KOPT-K1 (cell line): ENCODE measurements at regions not wholly inside any gene's neighbourhood (a gene's known extent, or its start where the extent isn't known, plus 50 kb on each side); places are given as distances from the start of the nearest gene placed in this dataset.
A peak's percentile ranks its signal among the peaks of the same experiment; 100 is the strongest.

Experiments
- H3K27ac ChIP-seq: fragments of 200-600 bp; sonication (generic); 2 replicates; pipeline ENCODE4 v1.5.1; 2016; ENCODE audit warnings: antibody characterized with exemption, mild to moderate bottlenecking, low read depth, low read length; ENCODE audit not compliant: poor library complexity, severe bottlenecking
- H3K36me3 ChIP-seq: fragments of 200-600 bp; sonication (generic); 2 replicates; pipeline ENCODE4 v1.5.1; 2017; ENCODE audit warnings: antibody characterized with exemption, mild to moderate bottlenecking, low read length, moderate library complexity; ENCODE audit not compliant: insufficient read depth
- H3K9me3 ChIP-seq: fragments of 200-600 bp; sonication (generic); 2 replicates; pipeline ENCODE4 v1.5.1; 2017; ENCODE audit warnings: antibody characterized with exemption, low read length, mild to moderate bottlenecking; ENCODE audit not compliant: insufficient read depth, poor library complexity, severe bottlenecking

GRCh38 chr15:58283302-58283701 is 145.1 kb downstream of the AQP9 start:
- no peak overlapping the region for H3K27ac ChIP-seq
- H3K36me3 ChIP-seq = no peaks in the 10 kb centered on the region
- no peaks in the 10 kb centered on the region for H3K9me3 ChIP-seq

DNA sequence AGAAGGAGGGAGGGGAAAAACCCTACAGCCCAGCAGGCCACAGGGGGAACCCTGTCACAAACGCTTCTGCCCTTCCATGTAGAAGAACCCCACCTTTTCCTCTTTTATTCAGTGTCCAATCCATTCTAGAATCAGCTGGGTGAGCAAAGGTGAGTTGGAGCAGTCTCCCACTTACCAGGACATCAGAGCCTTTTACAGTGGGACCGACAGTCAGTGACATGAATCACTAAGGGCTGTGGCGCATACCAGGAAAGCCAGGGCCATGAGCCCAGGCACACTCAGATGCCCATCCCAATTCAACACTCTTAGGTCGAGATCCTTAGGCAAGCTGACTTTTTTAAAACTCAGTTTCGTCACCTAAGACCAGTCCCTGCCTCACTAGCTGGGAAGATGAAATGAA is 146.1 kb downstream of the AQP9 start:
- Histone ChIP-seq H3K9me3 (no peaks in the 10 kb centered on the region), H3K27ac (no peak overlapping the region), H3K36me3 (no peaks in the 10 kb centered on the region)

DNA sequence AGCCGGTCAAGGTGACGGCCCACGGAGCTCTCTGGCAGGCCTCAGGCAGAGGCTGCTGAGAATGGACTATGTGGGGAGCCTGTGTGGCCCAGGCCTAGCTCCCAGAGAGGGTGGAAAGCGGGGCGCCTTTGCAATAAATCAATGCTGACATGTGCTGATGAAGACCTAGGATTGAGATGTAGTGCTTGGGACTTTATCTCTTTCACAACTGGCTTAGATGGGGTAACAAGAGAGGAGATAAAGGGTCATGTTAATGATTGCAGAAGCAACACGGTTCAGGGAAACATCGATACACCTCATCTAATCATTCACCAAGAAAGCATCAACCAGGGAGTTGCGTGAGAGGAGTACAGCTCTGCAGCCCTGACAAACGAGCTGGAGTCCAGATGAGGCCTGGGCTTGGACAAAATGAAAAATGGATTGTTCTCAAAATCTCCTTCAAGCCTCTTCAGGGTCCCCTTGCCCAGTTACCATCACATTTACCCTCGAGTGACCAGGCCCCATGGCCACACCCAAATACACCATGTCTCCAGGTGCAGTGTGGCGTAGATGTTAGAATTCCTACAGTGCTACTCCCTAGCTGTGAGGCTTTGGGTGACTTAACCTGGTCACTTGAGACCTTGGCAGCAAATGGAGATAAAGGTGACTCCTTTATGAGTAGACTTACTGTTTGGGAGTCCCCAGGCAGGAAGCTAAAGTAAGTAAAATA is 146.4 kb upstream of the LIPC start:
- H3K36me3 ChIP-seq = no peaks in the 10 kb centered on the region
- H3K9me3 ChIP-seq = no peaks in the 10 kb centered on the region
- peak overlapping the region; percentile 53 for H3K27ac ChIP-seq

- no peaks in the 10 kb centered on the region for H3K9me3 ChIP-seq
- H3K27ac ChIP-seq = peak overlapping the region; percentile 53
These were observed 145.9 kb upstream of the LIPC start for GRCh38 chr15:58285921-58286278.

DNA sequence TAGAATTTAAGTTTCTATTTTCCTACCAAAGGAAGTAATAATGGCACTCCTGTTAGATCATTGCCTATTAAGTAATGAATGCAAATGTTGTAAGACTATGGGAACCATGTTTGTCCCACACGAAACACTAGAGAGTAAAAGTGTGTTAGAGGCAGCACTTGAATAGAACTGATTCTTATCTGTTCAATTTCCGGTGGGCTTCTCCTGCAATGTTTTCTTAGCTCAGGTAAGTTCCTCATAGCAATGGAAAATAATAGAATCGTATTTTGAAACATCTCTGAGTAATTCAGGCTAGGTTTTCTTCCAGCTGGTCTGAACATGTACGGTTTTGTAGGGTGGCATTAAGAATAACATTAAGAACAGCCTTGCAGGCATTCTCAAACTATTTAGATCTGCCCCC is 145.3 kb upstream of the LIPC start:
- peak overlapping the region; percentile 39 for H3K27ac ChIP-seq
- no peaks in the 10 kb centered on the region for H3K36me3 ChIP-seq
- no peaks in the 10 kb centered on the region for H3K9me3 ChIP-seq

More at GRCh38 chr15:58285921-58286278, 145.9 kb upstream of the LIPC start:
- H3K36me3 ChIP-seq = no peaks in the 10 kb centered on the region

- no peak overlapping the region for H3K27ac ChIP-seq
- no peaks in the 10 kb centered on the region for H3K36me3 ChIP-seq
- H3K9me3 ChIP-seq = peaks cover 10% of the 10 kb centered on the region
These were observed 143.9 kb upstream of the LIPC start for GRCh38 chr15:58287891-58288290.

GRCh38 chr15:58288592-58288991 is 143.2 kb upstream of the LIPC start:
- Histone ChIP-seq H3K9me3 (peaks cover 11% of the 10 kb centered on the region), H3K27ac (no peak overlapping the region), H3K36me3 (no peaks in the 10 kb centered on the region)

DNA sequence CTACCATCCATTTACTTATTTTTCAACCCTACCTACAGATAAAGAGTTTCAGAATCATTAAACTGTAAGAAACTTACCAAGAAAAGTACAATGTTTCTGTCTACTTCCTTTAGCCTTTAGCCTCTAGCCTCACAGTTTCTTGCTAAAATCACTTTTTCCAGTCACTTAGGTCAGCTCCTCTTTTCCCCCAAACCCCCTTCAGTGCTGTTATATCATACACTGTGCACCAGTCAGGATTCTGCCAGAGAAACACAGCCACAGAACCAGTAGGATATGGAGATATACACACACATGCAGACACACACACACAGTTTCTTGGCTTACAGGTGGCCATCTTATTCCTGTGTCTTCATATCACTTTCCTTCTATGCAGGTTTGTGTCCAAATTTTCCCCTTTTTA is 139.9 kb upstream of the LIPC start:
- no peak overlapping the region for H3K27ac ChIP-seq
- no peaks in the 10 kb centered on the region for H3K36me3 ChIP-seq
- peaks cover 11% of the 10 kb centered on the region for H3K9me3 ChIP-seq

DNA sequence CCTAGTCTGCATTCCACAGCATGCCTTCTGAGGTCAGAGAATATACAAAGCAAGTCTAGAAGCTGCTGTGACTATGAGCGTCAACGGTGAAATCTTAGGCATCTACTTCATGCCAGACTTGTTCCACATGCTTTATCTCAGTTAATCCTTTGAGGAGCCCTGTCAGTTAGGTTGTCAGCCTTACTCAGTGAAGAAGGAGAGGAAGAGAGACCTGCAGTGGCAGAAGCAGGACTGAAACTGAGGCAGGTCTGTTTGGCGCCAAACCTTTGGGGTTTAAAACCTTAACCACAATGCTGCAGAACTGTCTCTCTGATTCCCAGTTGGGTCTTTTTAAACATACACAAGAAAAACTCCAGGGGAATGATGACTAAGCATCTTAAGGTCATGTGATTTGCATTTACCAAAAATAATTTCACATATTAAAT is 139.0 kb upstream of the LIPC start:
- H3K36me3 ChIP-seq = no peaks in the 10 kb centered on the region
- peaks cover 11% of the 10 kb centered on the region for H3K9me3 ChIP-seq
- H3K27ac ChIP-seq = no peak overlapping the region

- Histone ChIP-seq H3K27ac (no peak overlapping the region), H3K36me3 (no peaks in the 10 kb centered on the region), H3K9me3 (peaks cover 11% of the 10 kb centered on the region)
These were observed 137.9 kb upstream of the LIPC start for GRCh38 chr15:58293622-58294550.

DNA sequence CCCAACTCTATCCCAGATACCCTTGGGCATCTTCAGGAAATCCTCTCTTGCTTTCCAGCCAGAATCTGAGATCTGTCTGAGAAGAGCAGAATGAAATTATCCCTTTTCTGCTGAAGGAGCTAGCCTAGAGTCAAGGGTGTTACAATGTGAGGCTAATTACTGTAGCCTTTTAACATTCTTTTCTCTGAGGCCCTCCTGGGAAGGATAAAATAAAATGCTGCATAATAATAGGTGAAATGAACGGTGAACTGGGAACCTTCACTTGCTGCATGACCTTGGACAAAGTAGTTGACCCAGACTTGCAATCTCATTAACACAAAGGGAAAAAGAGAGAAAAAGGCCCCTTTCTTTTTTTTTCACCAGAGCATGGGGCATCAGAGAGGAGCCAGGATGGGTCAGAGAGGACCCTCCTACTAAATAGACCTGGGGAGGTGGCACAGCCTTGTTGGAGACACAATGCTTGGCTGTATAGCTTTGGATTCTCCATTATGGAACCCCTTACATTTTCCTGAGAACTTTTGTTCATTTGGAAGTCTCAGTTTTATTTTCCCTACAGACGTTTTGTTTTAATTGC is 137.0 kb upstream of the LIPC start:
- Histone ChIP-seq H3K27ac (no peak overlapping the region), H3K36me3 (no peaks in the 10 kb centered on the region), H3K9me3 (peaks cover 17% of the 10 kb centered on the region)

- no peaks in the 10 kb centered on the region for H3K36me3 ChIP-seq
- H3K9me3 ChIP-seq = peaks cover 21% of the 10 kb centered on the region
- H3K27ac ChIP-seq = no peak overlapping the region
These were observed 136.1 kb upstream of the LIPC start for GRCh38 chr15:58295637-58296215.

- Histone ChIP-seq H3K27ac (no peak overlapping the region), H3K9me3 (peaks cover 21% of the 10 kb centered on the region), H3K36me3 (no peaks in the 10 kb centered on the region)
These were observed 135.5 kb upstream of the LIPC start for GRCh38 chr15:58296276-58296675.

GRCh38 chr15:58297639-58298038 is 134.2 kb upstream of the LIPC start:
- Histone ChIP-seq H3K9me3 (peaks cover 14% of the 10 kb centered on the region), H3K27ac (no peak overlapping the region), H3K36me3 (no peaks in the 10 kb centered on the region)
